Heart left ventricle (tissue), 16 donors: ENCODE measurements at regions not wholly inside any gene's neighbourhood (a gene's known extent, or its start where the extent isn't known, plus 50 kb on each side); places are given as distances from the start of the nearest gene placed in this dataset.

Experiments used
- ATAC-seq, 4 donors: fragments of 200-7000 bp; cut with Tn5 transposase; one replicate each; pipeline ENCODE4 v1.9.1; 2020 to 2022; ENCODE audit warnings: moderate library complexity in 4 of 4, mild to moderate bottlenecking in 3 of 4, moderate number of reproducible peaks in 1 of 4
- DNase-seq, 5 donors: peaks; one replicate each; pipeline ENCODE4 v3.0.0-alpha.2; 2020
- H3K27ac ChIP-seq, 12 donors: fragments of 200-600 bp; sonication (generic) in 4 of 12; one replicate each; pipeline versions ENCODE4 v1.5.0 to v1.8.0; 2016 to 2022; ENCODE audit warnings: mild to moderate bottlenecking in 2 of 12
- H3K27me3 ChIP-seq, 9 donors: fragments of 200-600 bp; sonication (generic) in 2 of 9; one replicate each; pipeline versions ENCODE4 v1.5.1 to v1.8.0; 2016 to 2022; ENCODE audit warnings: mild to moderate bottlenecking in 3 of 9
- H3K36me3 ChIP-seq, 9 donors: fragments of 200-600 bp; sonication (generic) in 2 of 9; one replicate each; pipeline versions ENCODE4 v1.5.0 to v1.8.0; 2018 to 2022; ENCODE audit warnings: mild to moderate bottlenecking in 2 of 9
- H3K4me1 ChIP-seq, 12 donors: fragments of 200-600 bp; sonication (generic) in 4 of 12; one replicate each; pipeline versions ENCODE4 v1.5.0 to v1.8.0; 2016 to 2022; ENCODE audit warnings: mild to moderate bottlenecking in 3 of 12
- H3K4me3 ChIP-seq, 12 donors: fragments of 200-600 bp; sonication (generic) in 4 of 12; one replicate each; pipeline versions ENCODE4 v1.5.0 to v1.8.0; 2017 to 2022; ENCODE audit warnings: mild to moderate bottlenecking in 9 of 12, moderate library complexity in 4 of 12
- H3K9me3 ChIP-seq, 12 donors: fragments of 200-600 bp; sonication (generic) in 4 of 12; one replicate each; pipeline versions ENCODE4 v1.5.0 to v1.8.0; 2016 to 2022; ENCODE audit warnings: mild to moderate bottlenecking in 1 of 12
- POLR2A ChIP-seq, 2 donors: fragments of 450-650 bp; IDR thresholded peaks; one replicate each; pipeline ENCODE4 v1.6.1; 2017; ENCODE audit warnings: antibody characterized with exemption in 2 of 2, mild to moderate bottlenecking in 2 of 2, moderate library complexity in 2 of 2
- WGBS, 4 donors: extraction: QIAGEN DNeasy Blood & Tissue Kit in 2 of 4; methylation state at CpG; one replicate each; pipeline versions ENCODE4 v1.1.5 to v1.1.7; 2013 to 2018; 5-methylcytosine and 5-hydroxymethylcytosine counted together
- intact Hi-C, 10 donors: fragments of 100-400 bp; cut with DNase I; formaldehyde crosslinking; loops; one replicate each; pipeline versions ENCODE4 v1.11.1 to v1.14.2; 2022
- TF ChIP-seq, protein P1 (sequence below), 12 donors: fragments of 200-600 bp; sonication (generic) in 4 of 12; IDR thresholded peaks; one replicate each; pipeline versions ENCODE4 v1.5.0 to v1.8.0; 2018 to 2022; ENCODE audit warnings: antibody characterized with exemption in 12 of 12, mild to moderate bottlenecking in 5 of 12
- donor health status: ischemic (EF 13 %, LVEDD 7.1; RV severe dilation, severe dysfunction).
- donor health status: healthy with polysubstance abuse.
- donor health status: DM: no; HTN: yes; CAD: no.
- donor health status: DM: no; HTN: no; CAD: no.
- donor health status: ischemic (EF 25% LVEDD 6.9; RV normal size, moderate dysfunction).
- donor health status: ischemic (EF 25% LVEDD 5.7; RV mildly dilated, moderate dysfunction).
- donor health status: healthy.
- donor health status: DM: yes; HTN: yes; CAD: no.
- donor health status: ischemic (EF 35%, LVEDD 5.7; RV mildly dilated, moderate dysfunction).
- donor health status: nonischemic (EF 11% LVEDD 7.7; RV severe dilation, severe dysfunction).
- donor health status: DM: yes; HTN: yes; CAD: no.
- donor health status: PGD.
- donor health status: ischemic (EF 29% LVEDD 5.4; RV normal size, mild dysfunction).
- donor health status: nonischemic (EF 23%, LVEDD 6.1; RV moderate dilation, normal function).

DNA sequence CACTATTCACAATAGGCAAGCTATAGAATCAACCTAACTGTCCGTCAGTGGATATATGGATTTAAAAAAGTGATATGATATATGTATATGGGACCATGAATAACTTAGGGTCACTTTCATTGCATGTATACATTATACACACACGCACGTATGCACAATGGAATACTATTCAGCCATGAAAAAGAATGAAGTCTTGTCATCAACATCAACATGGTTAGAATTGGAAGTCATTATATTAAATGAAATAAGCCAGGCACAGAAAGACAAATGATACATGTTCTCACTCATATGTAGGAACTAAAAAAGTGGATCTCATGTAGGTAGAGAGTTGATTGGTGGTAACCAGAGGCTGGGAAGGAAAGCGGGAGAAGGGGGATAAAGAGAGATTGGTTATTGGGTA, 234.3 kb downstream of the VRK1 start:
- Histone ChIP-seq H3K4me3 (no peak overlapping the region), H3K27me3 (peaks cover 11 to 53% (median 29%) of the 10 kb centered on the region in 9 donors), H3K27ac (no peak overlapping the region), H3K9me3 (peaks cover 0 to 6% (median 0%) of the 10 kb centered on the region in 12 donors), H3K36me3 (no peaks in the 10 kb centered on the region), H3K4me1 (peaks cover 0 to 8% (median 0%) of the 10 kb centered on the region in 12 donors)
- WGBS, 4 donors = 71 to 97% (median 89%) methylated on average over 4 of the region's 4 CpGs
- ATAC-seq (no peak), DNase-seq (no peak)
- intact Hi-C loops = no loop called here
- TF ChIP-seq, protein P1, sequence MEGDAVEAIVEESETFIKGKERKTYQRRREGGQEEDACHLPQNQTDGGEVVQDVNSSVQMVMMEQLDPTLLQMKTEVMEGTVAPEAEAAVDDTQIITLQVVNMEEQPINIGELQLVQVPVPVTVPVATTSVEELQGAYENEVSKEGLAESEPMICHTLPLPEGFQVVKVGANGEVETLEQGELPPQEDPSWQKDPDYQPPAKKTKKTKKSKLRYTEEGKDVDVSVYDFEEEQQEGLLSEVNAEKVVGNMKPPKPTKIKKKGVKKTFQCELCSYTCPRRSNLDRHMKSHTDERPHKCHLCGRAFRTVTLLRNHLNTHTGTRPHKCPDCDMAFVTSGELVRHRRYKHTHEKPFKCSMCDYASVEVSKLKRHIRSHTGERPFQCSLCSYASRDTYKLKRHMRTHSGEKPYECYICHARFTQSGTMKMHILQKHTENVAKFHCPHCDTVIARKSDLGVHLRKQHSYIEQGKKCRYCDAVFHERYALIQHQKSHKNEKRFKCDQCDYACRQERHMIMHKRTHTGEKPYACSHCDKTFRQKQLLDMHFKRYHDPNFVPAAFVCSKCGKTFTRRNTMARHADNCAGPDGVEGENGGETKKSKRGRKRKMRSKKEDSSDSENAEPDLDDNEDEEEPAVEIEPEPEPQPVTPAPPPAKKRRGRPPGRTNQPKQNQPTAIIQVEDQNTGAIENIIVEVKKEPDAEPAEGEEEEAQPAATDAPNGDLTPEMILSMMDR (IDR thresholded peaks at IDR 0.05) = no peak
- no peak for TF ChIP-seq POLR2A (IDR thresholded peaks at IDR 0.05)

DNA sequence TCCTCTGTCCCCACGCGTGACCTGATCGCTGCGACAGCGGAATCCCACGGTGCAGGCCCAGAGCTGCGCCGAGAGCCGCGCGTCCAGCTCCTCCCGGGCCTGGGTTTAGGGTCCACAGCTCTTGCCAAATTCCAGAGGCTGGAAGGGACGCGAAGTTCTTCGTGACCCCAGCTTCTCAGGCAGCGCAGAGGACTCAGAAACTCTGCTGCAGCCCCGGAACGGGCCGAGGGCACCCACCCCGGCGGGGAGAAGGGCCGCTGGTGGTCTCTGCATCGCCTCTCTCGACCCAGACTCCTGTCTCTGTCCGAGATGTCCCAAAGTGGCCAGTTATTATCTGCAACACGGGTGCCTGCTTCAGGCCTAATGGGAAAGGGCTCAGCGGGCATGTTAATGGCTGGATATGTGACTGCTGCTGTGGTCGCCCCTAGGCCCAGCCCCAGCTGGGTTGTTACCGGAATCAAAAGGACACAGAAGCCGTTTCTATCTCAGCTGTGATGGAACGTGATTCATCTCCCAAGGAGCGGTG, 236.4 kb downstream of the VRK1 start:
- peaks cover 0 to 6% (median 0%) of the 10 kb centered on the region in 12 donors for H3K9me3 ChIP-seq
- peaks cover 0 to 8% (median 0%) of the 10 kb centered on the region in 12 donors for H3K4me1 ChIP-seq
- no peak for ATAC-seq
- no peak for DNase-seq
- 21 to 43% (median 26%) methylated on average over 11 to 32 of the region's 32 CpGs for WGBS, 4 donors
- no peak overlapping the region for H3K27ac ChIP-seq
- intact Hi-C loops = no loop called here
- H3K27me3 ChIP-seq = peaks cover 11 to 53% (median 29%) of the 10 kb centered on the region in 9 donors
- TF ChIP-seq, protein P1 (IDR thresholded peaks at IDR 0.05) = no peak
- TF ChIP-seq POLR2A (IDR thresholded peaks at IDR 0.05) = no peak
- peak overlapping the region in 5 of 12 donors; percentile 20 to 35 (median 28) for H3K4me3 ChIP-seq
- no peaks in the 10 kb centered on the region for H3K36me3 ChIP-seq

DNA sequence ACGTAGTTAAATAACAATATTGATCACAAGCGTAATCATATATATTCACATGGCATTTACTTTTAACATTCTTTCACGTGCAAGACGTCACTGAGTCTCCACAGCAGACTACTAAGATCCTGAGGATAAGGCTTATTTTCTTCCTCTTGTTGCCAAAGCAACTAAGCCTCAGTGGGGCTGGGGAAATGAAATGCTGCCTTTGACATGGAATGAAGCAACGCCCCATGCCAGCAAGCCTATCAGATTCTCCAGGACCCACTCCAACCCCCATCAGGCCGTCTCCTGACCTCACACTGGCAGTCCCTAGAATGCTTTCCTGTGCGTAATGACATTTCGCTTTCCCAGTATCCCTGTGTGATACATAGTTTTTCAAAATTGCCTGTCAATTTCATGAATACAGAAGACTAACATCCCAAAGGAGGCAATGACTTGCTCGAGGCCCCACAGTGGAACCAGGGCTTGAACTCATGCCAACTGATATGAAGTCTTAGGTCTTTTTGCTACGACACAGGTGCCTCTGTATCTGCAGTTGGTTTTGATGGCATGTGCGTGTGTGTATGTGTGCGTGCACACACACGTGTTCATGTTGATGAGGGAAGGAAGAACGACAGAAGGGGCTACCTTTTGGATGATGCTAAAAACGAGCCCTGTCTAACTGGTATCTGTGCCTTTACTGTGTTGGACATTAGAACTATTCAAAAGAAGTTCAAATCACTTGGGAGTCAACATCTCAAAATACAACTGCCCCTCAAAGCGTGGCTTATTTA, 239.1 kb downstream of the VRK1 start:
- H3K4me1 ChIP-seq = peaks cover 0 to 8% (median 0%) of the 10 kb centered on the region in 12 donors
- no peak for ATAC-seq
- DNase-seq = no peak
- no peak for TF ChIP-seq POLR2A (IDR thresholded peaks at IDR 0.05)
- TF ChIP-seq, protein P1 (IDR thresholded peaks at IDR 0.05) = no peak
- 68 to 73% (median 72%) methylated on average over 15 to 16 of the region's 16 CpGs for WGBS, 4 donors
- H3K27ac ChIP-seq = no peak overlapping the region
- H3K36me3 ChIP-seq = no peaks in the 10 kb centered on the region
- H3K27me3 ChIP-seq = peaks cover 11 to 47% (median 29%) of the 10 kb centered on the region in 9 donors
- peaks cover 0 to 28% (median 15%) of the 10 kb centered on the region in 12 donors for H3K9me3 ChIP-seq
- H3K4me3 ChIP-seq = no peak overlapping the region
- intact Hi-C loops = no loop called here

DNA sequence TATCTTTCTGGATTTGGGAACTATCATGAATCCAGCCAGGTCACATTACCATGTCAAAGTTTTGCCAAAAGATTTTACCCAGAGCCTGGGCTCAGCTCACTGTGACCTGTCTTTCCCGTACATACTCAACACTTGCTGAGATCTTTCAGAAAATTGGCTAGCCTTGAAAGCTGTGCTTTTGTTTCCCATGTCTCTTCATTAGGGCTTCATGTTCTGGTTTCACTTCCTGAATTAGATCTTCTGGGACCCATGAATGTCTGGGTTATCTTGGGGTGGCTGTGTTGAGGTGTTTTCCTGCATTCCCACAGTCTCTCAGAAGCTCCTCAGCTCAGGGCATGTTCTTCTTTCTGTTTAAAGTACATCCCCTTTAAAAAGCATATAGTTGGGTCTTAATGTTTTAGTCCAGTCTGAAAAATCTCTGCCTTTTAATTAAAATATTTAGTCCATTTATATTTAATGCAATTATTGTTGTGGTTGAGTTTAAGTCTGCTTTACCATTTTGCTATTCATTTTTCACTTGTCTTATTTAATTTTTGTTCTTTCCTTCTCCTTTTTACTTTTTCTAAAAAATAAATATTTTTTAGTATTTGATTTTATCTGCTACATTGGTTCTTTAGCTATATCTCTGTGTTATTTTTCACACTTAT, 242.7 kb downstream of the VRK1 start:
- no peaks in the 10 kb centered on the region for H3K36me3 ChIP-seq
- H3K4me1 ChIP-seq = no peaks in the 10 kb centered on the region
- ATAC-seq (no peak), DNase-seq (no peak)
- H3K27ac ChIP-seq = no peak overlapping the region
- intact Hi-C loops = no loop called here
- H3K9me3 ChIP-seq = peaks cover 0 to 29% (median 15%) of the 10 kb centered on the region in 12 donors
- peaks cover 0 to 13% (median 4%) of the 10 kb centered on the region in 9 donors for H3K27me3 ChIP-seq
- TF ChIP-seq POLR2A (IDR thresholded peaks at IDR 0.05) = no peak
- TF ChIP-seq, protein P1 (IDR thresholded peaks at IDR 0.05) = no peak
- no peak overlapping the region for H3K4me3 ChIP-seq
- WGBS, 4 donors = 87 to 90% (median 88%) methylated on average over 1 of the region's 1 CpG
